ENCODE measurements at regions not wholly inside any gene's neighbourhood (a gene's known extent, or its start where the extent isn't known, plus 50 kb on each side); places are given as distances from the start of the nearest gene placed in this dataset.

DNA sequence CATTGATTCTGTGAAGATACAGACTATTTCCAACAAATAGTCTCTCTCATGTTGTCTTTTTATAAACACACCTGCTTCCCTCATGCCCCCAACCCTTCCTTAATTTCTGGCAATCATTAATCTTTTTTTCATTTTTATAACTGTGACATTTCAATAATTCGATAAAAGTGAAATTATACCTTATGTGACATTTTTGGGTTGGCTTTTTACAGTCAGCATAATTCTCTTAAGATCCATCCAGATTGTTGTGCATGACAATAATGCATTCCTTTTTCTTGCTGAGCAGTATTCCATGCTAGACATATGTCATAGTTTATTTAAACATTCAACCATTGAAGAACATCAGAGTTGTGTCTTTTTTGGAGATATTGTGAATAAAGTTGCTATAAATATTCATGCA, 541.8 kb upstream of the VRK2 start:
- Mint-ChIP-seq H3K27ac (no peak overlapping the region), H3K36me3 (peaks cover 1% of the 10 kb centered on the region), H3K4me3 (no peak overlapping the region), H3K9me3 (no peaks in the 10 kb centered on the region), H3K4me1 (no peaks in the 10 kb centered on the region), H3K27me3 (no peaks in the 10 kb centered on the region)
- DNase-seq (ENCODE audit: low spot score in 2 of 2), result no peak
- ATAC-seq (ENCODE audit: low read depth), result no peak

DNA sequence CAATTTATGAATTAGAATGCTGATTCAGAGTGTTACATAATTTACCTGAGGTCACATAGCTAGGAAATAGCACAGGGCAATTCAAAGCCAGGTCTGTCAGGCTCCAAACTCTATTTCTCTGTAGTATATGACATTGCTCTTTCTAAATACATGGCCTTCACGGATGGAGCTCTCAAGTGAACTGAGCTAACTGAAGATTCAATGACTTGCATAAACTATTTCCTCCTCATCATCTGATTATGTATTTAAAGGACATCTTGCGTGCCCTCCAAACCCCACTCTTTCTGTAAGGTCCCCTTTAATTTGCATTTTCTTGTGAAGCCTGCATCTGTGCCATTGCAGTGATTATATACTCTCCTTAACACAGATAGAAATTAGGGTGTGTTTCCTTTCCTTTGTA, 537.4 kb upstream of the VRK2 start:
- ATAC-seq (ENCODE audit: low read depth) (no peak), DNase-seq (ENCODE audit: low spot score in 2 of 2) (no peak)
- H3K27ac Mint-ChIP-seq, result no peak overlapping the region
- H3K27me3 Mint-ChIP-seq, result no peaks in the 10 kb centered on the region
- peaks cover 2% of the 10 kb centered on the region for H3K36me3 Mint-ChIP-seq
- no peaks in the 10 kb centered on the region for H3K4me1 Mint-ChIP-seq
- H3K4me3 Mint-ChIP-seq, result no peak overlapping the region
- H3K9me3 Mint-ChIP-seq, result no peaks in the 10 kb centered on the region

DNA sequence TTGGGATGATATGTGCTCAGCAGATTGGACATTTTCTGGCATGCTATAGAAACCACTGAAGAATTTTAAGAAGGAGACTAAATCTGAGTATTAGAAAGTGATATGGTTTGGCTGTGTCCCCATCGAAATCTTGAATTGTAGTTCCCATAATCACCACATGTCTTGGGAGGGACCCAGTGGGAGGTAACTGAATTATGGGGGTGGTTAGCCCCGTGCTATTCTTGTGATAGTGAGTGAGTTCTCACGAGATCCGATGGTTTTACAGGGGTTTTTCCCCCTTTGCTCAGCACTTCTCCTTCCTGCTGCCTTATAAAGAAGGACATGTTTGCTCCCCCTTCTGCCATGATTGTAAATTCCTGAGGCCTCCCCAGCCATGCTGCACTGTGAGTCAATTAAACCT, 535.9 kb upstream of the VRK2 start:
- no peaks in the 10 kb centered on the region for H3K9me3 Mint-ChIP-seq
- DNase-seq (ENCODE audit: low spot score in 2 of 2), result no peak
- no peaks in the 10 kb centered on the region for H3K4me1 Mint-ChIP-seq
- no peak for ATAC-seq (ENCODE audit: low read depth)
- H3K4me3 Mint-ChIP-seq, result no peak overlapping the region
- H3K27me3 Mint-ChIP-seq, result no peaks in the 10 kb centered on the region
- no peak overlapping the region for H3K27ac Mint-ChIP-seq
- peaks cover 2% of the 10 kb centered on the region for H3K36me3 Mint-ChIP-seq

DNA sequence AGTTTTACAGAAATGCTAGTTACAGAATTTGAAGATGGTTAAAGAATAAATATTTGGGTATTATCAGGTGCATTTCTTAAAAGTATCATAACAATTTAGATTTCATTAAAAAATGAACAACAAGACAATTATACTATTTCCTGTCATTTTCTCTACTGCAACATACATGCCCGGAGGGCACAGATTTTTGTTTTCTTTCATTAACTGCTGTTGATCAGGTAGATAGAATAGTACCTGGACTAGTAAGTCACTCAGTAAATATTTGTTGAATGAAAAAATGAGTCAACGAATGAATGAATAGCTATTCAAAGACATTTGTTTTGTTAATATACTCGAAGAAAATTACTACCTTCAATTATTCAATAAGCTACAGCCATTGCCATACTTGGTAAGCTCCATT, 531.2 kb upstream of the VRK2 start:
- ATAC-seq (ENCODE audit: low read depth), result no peak
- H3K27me3 Mint-ChIP-seq, result no peaks in the 10 kb centered on the region
- no peak for DNase-seq (ENCODE audit: low spot score in 2 of 2)
- no peaks in the 10 kb centered on the region for H3K36me3 Mint-ChIP-seq
- no peak overlapping the region for H3K4me3 Mint-ChIP-seq
- no peak overlapping the region for H3K27ac Mint-ChIP-seq
- no peaks in the 10 kb centered on the region for H3K9me3 Mint-ChIP-seq
- peaks cover 2% of the 10 kb centered on the region for H3K4me1 Mint-ChIP-seq

DNA sequence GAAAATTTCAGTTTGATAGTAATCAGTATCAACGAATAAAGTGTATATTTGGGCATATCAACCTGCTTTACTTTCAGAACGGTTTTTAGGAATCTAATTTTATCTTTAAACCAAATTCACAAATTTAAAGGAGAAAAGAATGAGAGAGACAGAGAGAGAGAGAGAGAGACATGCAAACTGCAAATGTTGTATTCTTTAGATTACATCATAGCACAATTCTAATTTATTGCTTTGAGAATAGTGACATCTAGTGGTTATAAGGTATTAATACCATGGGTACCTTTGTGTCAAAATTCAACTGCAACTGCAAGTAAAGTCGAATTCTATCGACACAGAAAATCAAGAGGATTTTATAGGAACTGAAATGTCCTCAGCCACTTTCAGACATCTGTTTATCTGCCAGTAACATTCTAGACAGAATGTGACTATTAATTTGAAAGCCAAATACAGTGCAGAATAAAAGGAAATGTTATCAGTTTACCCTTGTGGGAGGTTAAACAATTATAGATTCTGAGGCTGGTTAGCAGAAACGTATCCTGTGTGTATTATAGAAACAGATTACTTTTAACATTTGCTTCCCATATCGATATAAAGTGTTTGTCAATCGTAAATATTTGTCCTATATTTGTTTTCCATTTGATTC, 529.8 kb upstream of the VRK2 start:
- no peaks in the 10 kb centered on the region for H3K9me3 Mint-ChIP-seq

DNA sequence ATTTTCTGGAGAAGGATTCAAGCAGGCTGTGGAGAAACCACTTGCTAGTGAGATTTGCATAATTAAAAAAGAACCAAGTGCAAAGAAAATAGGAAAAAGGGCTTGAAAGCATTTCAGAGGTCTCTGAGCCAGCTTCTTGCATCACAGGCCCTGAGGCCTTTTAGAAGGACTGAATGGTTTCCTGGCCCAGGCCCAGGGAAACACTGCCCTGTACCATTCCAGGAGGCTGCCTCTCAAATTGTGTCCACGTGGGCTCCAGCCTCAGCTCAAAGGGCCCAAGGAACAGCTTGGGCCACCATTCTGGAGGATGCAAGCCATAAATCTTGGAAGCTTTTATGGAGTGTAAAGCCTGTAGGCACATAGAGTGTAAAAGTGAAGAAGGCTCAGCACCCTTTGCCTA, 523.3 kb upstream of the VRK2 start:
- no peak overlapping the region for H3K4me3 Mint-ChIP-seq
- H3K4me1 Mint-ChIP-seq, result peaks cover 2% of the 10 kb centered on the region
- H3K27ac Mint-ChIP-seq, result no peak overlapping the region
- H3K9me3 Mint-ChIP-seq, result peaks cover 7% of the 10 kb centered on the region
- no peak for ATAC-seq (ENCODE audit: low read depth)
- DNase-seq (ENCODE audit: low spot score in 2 of 2), result no peak
- H3K27me3 Mint-ChIP-seq, result no peaks in the 10 kb centered on the region
- H3K36me3 Mint-ChIP-seq, result peaks cover 6% of the 10 kb centered on the region

More for the DNA sequence above, 529.8 kb upstream of the VRK2 start:
- ATAC-seq (ENCODE audit: low read depth) (peak; percentile 42), DNase-seq (ENCODE audit: low spot score in 2 of 2) (no peak)
- no peak overlapping the region for H3K27ac Mint-ChIP-seq
- no peak overlapping the region for H3K4me3 Mint-ChIP-seq
- H3K27me3 Mint-ChIP-seq, result no peaks in the 10 kb centered on the region
- peaks cover 2% of the 10 kb centered on the region for H3K4me1 Mint-ChIP-seq
- H3K36me3 Mint-ChIP-seq, result no peaks in the 10 kb centered on the region

DNA sequence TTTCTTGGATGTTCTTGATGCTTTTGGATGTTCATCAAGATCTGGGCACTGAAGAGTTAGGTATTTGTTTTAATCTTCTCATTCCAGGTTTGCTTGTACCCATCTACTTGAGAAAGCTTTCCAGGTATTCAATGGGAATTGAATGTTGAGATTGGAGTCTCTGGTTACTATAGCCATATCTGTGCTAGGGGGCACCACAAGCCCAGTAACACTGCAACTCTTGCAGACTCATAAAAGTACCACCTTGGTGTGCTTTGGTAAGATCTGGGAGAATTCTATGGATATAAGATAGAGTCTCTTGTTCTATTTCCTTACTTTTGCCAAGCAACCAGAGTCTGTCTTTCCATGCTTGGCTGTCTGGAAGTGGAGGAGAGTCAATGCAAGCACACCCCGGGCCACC, 518.9 kb upstream of the VRK2 start:
- Mint-ChIP-seq H3K4me1 (no peaks in the 10 kb centered on the region), H3K4me3 (no peak overlapping the region), H3K27ac (no peak overlapping the region), H3K36me3 (peaks cover 15% of the 10 kb centered on the region), H3K27me3 (no peaks in the 10 kb centered on the region), H3K9me3 (peaks cover 8% of the 10 kb centered on the region)
- ATAC-seq (ENCODE audit: low read depth) (no peak), DNase-seq (ENCODE audit: low spot score in 2 of 2) (no peak)

DNA sequence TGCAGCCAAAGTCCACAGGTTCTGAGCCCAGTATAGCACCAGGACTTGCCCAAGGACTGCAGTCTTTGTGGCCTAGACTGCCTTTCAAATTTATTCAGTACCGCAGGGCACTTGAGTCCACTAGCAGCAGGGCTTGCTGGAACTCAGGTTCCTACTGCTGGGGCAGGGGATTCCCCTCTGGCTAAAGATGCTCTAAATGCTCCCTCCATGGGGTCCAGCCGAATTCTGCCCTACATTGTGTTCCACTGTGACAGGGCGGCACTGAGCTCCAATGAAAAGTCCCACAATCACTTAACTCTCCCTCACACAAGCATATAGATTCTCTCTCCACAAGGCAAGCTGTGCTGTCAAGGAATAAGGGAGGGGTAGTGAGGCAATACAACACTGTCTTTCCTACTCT, 518.1 kb upstream of the VRK2 start:
- Mint-ChIP-seq H3K4me3 (no peak overlapping the region), H3K27me3 (no peaks in the 10 kb centered on the region), H3K4me1 (no peaks in the 10 kb centered on the region), H3K27ac (no peak overlapping the region), H3K36me3 (peaks cover 12% of the 10 kb centered on the region), H3K9me3 (peaks cover 5% of the 10 kb centered on the region)
- DNase-seq (ENCODE audit: low spot score in 2 of 2) (no peak), ATAC-seq (ENCODE audit: low read depth) (no peak)

DNA sequence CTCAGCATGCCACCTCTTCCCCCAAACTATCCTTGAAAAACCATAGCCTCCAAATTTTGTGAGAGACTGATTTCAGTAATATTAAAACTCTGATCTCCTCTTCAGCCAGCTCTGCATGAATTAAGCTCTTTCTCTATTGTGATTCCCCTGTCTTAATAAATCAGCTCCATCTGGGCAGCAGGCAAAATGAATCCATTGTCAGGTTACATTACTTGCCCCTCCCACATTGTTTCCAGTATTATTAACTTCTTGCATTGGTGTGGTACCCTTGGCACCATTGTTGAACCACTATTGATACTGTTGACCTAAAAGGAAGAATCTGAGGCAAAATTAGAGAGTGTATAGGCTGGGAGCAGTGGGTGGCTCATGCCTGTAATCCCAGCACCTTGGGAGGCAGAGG, 512.2 kb upstream of the VRK2 start:
- Mint-ChIP-seq H3K27ac (no peak overlapping the region), H3K9me3 (peaks cover under 1% of the 10 kb centered on the region), H3K4me3 (no peak overlapping the region), H3K27me3 (no peaks in the 10 kb centered on the region), H3K4me1 (peaks cover 2% of the 10 kb centered on the region), H3K36me3 (peaks cover 2% of the 10 kb centered on the region)
- DNase-seq (ENCODE audit: low spot score in 2 of 2) (no peak), ATAC-seq (ENCODE audit: low read depth) (no peak)

DNA sequence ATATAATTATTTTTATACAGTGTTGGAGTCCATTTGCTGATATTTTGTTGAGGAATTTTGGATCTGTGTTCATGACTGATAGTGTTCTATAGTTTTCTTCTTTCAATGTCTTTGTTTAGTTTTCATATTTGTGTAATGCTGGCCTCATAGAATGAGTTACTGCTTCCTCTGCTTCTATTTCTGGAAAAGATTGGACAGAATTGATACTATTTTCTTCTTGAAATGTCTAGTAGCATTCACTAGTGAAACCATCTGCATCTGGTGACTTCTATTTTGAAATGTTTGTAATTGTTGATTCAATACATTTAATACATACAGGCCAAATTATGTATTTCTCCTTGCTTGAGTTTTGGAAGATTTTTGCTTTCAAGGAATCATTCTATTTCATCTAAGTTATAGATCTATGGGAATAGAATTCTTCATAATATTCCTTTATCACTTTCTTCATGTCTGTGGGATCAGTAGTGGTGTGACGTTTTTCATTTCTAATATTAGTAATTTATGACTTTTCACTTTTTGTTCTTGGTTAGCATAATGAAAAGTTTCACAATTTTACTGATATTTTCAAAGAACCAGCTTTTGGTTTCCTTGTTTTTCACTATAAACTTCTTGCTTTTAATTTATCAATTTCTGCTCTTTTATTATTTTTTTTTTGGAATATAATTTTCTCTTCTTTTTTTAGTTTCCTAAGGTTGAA, 509.9 kb upstream of the VRK2 start:
- Mint-ChIP-seq H3K27me3 (no peaks in the 10 kb centered on the region), H3K9me3 (no peaks in the 10 kb centered on the region), H3K4me3 (no peak overlapping the region), H3K27ac (no peak overlapping the region), H3K36me3 (peaks cover 2% of the 10 kb centered on the region), H3K4me1 (peaks cover 2% of the 10 kb centered on the region)
- no peak for ATAC-seq (ENCODE audit: low read depth)
- no peak for DNase-seq (ENCODE audit: low spot score in 2 of 2)

DNA sequence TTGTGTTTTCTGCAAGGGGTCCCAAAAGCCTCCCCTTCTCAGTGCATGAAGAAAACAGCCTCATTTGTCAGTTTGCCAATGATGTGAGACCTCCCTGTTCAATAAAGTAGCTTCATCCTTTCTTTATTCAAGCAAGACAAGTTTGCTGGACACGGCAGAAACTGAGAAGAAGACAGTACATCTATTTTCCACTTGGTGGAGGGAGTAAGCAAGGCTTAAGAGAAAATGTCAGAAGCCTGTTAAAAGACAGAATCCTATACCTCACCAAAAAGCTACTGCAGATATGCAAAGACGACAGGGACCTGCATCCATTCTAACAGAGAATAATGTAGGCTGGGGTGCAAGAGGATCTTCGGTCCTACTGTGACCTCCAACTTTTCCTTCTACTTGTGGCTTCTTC, 506.8 kb upstream of the VRK2 start:
- no peaks in the 10 kb centered on the region for H3K9me3 Mint-ChIP-seq
- no peaks in the 10 kb centered on the region for H3K4me1 Mint-ChIP-seq
- ATAC-seq (ENCODE audit: low read depth) (no peak), DNase-seq (ENCODE audit: low spot score in 2 of 2) (no peak)
- no peak overlapping the region for H3K4me3 Mint-ChIP-seq
- H3K36me3 Mint-ChIP-seq, result no peaks in the 10 kb centered on the region
- no peak overlapping the region for H3K27ac Mint-ChIP-seq
- H3K27me3 Mint-ChIP-seq, result no peaks in the 10 kb centered on the region

DNA sequence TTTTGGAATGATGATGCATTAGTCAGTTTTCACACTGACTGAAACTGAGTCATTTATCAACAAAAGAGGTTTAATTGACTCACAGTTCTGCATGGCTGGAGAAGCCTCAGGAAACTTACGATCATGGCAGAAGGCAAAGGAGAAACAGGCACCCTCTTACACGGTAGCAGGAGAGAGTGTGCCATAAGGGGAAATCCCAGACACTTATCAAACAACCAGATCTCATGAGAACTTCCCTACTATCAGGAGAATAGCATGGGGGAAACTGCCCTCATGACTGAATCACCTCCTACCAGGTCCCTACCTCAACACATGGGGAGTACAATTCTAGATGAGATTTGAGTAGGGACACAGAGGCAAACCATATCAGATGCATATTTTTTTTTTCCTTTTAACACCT, 504.5 kb upstream of the VRK2 start:
- no peak for DNase-seq (ENCODE audit: low spot score in 2 of 2)
- Mint-ChIP-seq H3K4me3 (no peak overlapping the region), H3K36me3 (peaks cover 3% of the 10 kb centered on the region), H3K27ac (no peak overlapping the region), H3K4me1 (peaks cover 1% of the 10 kb centered on the region), H3K27me3 (peaks cover 4% of the 10 kb centered on the region), H3K9me3 (peaks cover 2% of the 10 kb centered on the region)
- ATAC-seq (ENCODE audit: low read depth), result no peak

DNA sequence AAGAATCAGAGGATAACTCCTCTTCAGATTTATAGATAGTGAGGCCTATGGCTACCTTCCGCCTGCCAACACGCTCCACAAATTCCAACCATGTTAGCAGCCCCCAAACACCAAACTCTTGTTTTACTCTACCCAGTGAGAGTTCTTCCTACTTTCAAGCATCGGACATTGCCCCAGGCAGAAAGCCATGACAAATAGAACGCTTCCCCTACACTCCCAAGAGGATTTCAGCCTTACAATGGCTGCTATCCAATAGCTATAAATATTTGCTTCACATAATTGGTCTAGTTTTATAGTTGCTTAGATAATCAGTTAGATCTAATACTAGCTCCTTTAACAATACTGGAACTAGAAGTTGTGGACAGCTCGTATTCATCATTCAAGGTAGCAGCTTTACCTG, 503.4 kb upstream of the VRK2 start:
- no peak for ATAC-seq (ENCODE audit: low read depth)
- H3K9me3 Mint-ChIP-seq, result peaks cover 4% of the 10 kb centered on the region
- peaks cover 3% of the 10 kb centered on the region for H3K36me3 Mint-ChIP-seq

DNA sequence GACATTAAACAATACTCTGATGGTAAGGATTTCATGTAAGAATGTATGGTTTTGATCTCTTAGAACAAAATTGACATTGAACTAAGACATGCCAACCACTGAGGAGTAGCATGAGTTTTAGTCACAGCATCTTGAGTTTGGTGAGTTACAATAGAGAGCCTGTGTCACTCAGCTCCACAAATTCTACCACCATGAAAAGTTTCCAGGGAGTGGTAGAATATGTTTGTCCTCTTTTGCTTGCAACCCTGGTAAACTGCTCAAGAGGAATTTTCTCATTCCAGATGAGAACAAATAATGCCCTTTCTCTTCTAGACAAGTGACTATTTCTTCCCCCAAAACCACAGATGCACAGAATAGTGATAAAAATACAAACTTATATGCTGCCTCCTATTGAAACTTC, 502.0 kb upstream of the VRK2 start:
- H3K4me1 Mint-ChIP-seq, result peaks cover 11% of the 10 kb centered on the region
- ATAC-seq (ENCODE audit: low read depth) (no peak), DNase-seq (ENCODE audit: low spot score in 2 of 2) (no peak)
- no peak overlapping the region for H3K27ac Mint-ChIP-seq
- peaks cover 4% of the 10 kb centered on the region for H3K27me3 Mint-ChIP-seq
- no peak overlapping the region for H3K4me3 Mint-ChIP-seq
- H3K36me3 Mint-ChIP-seq, result peaks cover 3% of the 10 kb centered on the region
- peaks cover 4% of the 10 kb centered on the region for H3K9me3 Mint-ChIP-seq

More for the DNA sequence above, 503.4 kb upstream of the VRK2 start:
- Mint-ChIP-seq H3K27ac (no peak overlapping the region), H3K27me3 (peaks cover 4% of the 10 kb centered on the region), H3K4me3 (no peak overlapping the region), H3K4me1 (peaks cover 9% of the 10 kb centered on the region)
- DNase-seq (ENCODE audit: low spot score in 2 of 2), result no peak

DNA sequence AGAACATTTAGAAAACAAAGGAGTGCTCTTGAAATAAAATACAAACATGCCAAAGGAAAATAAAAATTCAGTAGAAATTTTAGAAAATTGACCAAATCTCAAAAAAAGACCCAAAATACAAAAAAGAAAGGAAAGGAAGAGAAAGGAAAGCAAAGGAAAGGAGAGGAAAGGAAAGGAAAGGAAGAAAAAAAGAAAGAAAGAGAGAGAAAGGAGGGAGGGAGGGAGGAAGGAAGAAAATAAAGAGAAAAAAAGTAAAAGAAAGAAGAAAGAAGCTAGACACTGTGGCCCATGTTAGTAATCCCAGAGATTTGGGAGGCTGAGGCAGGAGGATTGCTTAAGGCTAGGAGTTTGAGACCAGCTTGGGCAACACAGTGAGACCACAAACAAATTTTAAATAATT, 500.1 kb upstream of the VRK2 start:
- DNase-seq (ENCODE audit: low spot score in 2 of 2) (no peak), ATAC-seq (ENCODE audit: low read depth) (no peak)
- H3K9me3 Mint-ChIP-seq, result peaks cover 9% of the 10 kb centered on the region
- no peak overlapping the region for H3K27ac Mint-ChIP-seq
- H3K4me3 Mint-ChIP-seq, result no peak overlapping the region
- H3K4me1 Mint-ChIP-seq, result peaks cover 15% of the 10 kb centered on the region
- peaks cover 7% of the 10 kb centered on the region for H3K36me3 Mint-ChIP-seq
- H3K27me3 Mint-ChIP-seq, result peaks cover 4% of the 10 kb centered on the region

Measured in memory B cell (primary cell).